ENCODE measurements at regions not wholly inside any gene's neighbourhood (a gene's known extent, or its start where the extent isn't known, plus 50 kb on each side); places are given as distances from the start of the nearest gene placed in this dataset.

GRCh38 chr9:80720579-80720978 lies 968.8 kb downstream of the TLE1 start:
- Mint-ChIP-seq H3K4me3 (no peak overlapping the region), H3K27ac (ENCODE audit: low read depth) (no peak overlapping the region), H3K36me3 (ENCODE audit: insufficient read depth) (no peaks in the 10 kb centered on the region), H3K9me3 (peaks cover 23% of the 10 kb centered on the region), H3K4me1 (no peaks in the 10 kb centered on the region), H3K27me3 (no peaks in the 10 kb centered on the region)
- DNase-seq (ENCODE audit: low spot score in 2 of 2), result no peak
- ATAC-seq (replicated peaks; ENCODE audit: extremely low read depth, poor library complexity, severe bottlenecking), result no peak

- Mint-ChIP-seq H3K9me3 (peaks cover 42% of the 10 kb centered on the region), H3K27ac (ENCODE audit: low read depth) (no peak overlapping the region), H3K27me3 (no peaks in the 10 kb centered on the region), H3K36me3 (ENCODE audit: insufficient read depth) (peaks cover 1% of the 10 kb centered on the region), H3K4me1 (no peaks in the 10 kb centered on the region), H3K4me3 (no peak overlapping the region)
- DNase-seq (ENCODE audit: low spot score in 2 of 2), result no peak
- ATAC-seq (replicated peaks; ENCODE audit: extremely low read depth, poor library complexity, severe bottlenecking), result no peak
Observed at GRCh38 chr9:80707120-80707519, 982.2 kb downstream of the TLE1 start.

GRCh38 chr9:80701061-80701460 lies 988.3 kb downstream of the TLE1 start:
- H3K27me3 Mint-ChIP-seq, result no peaks in the 10 kb centered on the region
- DNase-seq (ENCODE audit: low spot score in 2 of 2) (no peak), ATAC-seq (replicated peaks; ENCODE audit: extremely low read depth, poor library complexity, severe bottlenecking) (no peak)
- H3K4me1 Mint-ChIP-seq, result no peaks in the 10 kb centered on the region
- H3K4me3 Mint-ChIP-seq, result no peak overlapping the region
- no peak overlapping the region for H3K27ac Mint-ChIP-seq (ENCODE audit: low read depth)
- peaks cover 26% of the 10 kb centered on the region for H3K9me3 Mint-ChIP-seq
- H3K36me3 Mint-ChIP-seq (ENCODE audit: insufficient read depth), result peaks cover 2% of the 10 kb centered on the region

- Mint-ChIP-seq H3K4me1 (no peaks in the 10 kb centered on the region), H3K9me3 (peaks cover 28% of the 10 kb centered on the region), H3K4me3 (no peak overlapping the region), H3K27ac (ENCODE audit: low read depth) (no peak overlapping the region), H3K27me3 (no peaks in the 10 kb centered on the region), H3K36me3 (ENCODE audit: insufficient read depth) (peaks cover 2% of the 10 kb centered on the region)
- no peak for DNase-seq (ENCODE audit: low spot score in 2 of 2)
- no peak for ATAC-seq (replicated peaks; ENCODE audit: extremely low read depth, poor library complexity, severe bottlenecking)
Observed at GRCh38 chr9:80699511-80699998, 989.8 kb downstream of the TLE1 start.

DNA sequence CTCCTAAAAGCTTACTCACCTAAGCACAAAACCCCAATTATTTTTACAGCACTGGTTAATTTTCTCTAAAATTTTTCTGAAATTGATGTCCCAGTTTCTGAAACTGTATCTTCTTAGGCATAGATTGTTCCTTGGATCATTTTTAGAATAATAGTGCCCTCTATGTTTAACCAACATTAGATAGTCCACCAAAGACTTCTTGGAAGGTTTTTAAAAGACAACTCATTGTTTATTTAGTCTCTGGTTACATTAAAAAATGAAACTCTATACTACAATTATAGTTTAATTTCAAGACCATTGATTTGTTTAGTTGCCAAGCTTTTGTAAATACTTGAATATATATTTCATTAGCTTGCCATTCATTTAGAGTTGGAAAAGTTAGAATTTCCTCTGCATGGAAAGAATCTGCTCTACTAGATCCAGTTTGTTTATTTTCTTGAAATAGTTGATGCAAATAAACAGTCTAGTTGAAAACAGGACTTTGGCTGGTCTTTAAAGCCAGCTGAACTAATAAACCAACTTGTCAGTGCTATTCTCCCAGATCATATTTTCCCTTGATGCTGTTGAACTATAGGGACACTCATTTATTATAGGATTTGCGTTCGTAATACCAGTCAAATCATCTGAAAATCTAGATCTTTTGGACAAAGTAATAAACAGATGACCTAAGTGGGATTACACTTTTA lies 990.5 kb downstream of the TLE1 start:
- Mint-ChIP-seq H3K4me1 (no peaks in the 10 kb centered on the region), H3K27ac (ENCODE audit: low read depth) (no peak overlapping the region), H3K4me3 (no peak overlapping the region), H3K9me3 (peaks cover 33% of the 10 kb centered on the region), H3K36me3 (ENCODE audit: insufficient read depth) (peaks cover 2% of the 10 kb centered on the region), H3K27me3 (no peaks in the 10 kb centered on the region)
- DNase-seq (ENCODE audit: low spot score in 2 of 2) (no peak), ATAC-seq (replicated peaks; ENCODE audit: extremely low read depth, poor library complexity, severe bottlenecking) (no peak)

- no peak overlapping the region for H3K27ac Mint-ChIP-seq (ENCODE audit: low read depth)
- no peak overlapping the region for H3K4me3 Mint-ChIP-seq
Observed at GRCh38 chr9:80692751-80693150, 996.6 kb downstream of the TLE1 start.

DNA sequence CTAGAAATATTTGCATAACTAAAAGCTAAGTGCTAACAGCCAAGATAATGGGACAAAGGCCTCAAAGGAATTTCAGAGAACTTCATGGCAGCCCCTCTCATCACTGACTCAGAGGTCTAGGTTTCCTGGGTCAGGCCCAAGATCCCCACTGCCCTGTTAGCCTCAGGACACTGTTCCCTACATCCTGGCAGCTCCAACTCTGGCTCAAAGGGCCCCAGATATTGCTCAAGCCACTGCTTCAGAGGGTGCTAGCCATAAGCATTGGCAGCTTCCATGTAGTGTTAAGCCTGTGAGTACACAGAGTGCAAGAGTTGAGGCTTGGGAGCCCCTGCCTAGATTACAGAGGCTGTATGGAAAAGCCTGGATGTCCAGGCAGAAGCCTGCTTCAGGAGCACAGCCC lies 998.1 kb downstream of the TLE1 start:
- ATAC-seq (replicated peaks; ENCODE audit: extremely low read depth, poor library complexity, severe bottlenecking) (no peak), DNase-seq (ENCODE audit: low spot score in 2 of 2) (no peak)
- H3K27me3 Mint-ChIP-seq, result no peaks in the 10 kb centered on the region
- H3K4me1 Mint-ChIP-seq, result no peaks in the 10 kb centered on the region
- H3K4me3 Mint-ChIP-seq, result no peak overlapping the region
- peaks cover 30% of the 10 kb centered on the region for H3K9me3 Mint-ChIP-seq
- H3K27ac Mint-ChIP-seq (ENCODE audit: low read depth), result no peak overlapping the region
- H3K36me3 Mint-ChIP-seq (ENCODE audit: insufficient read depth), result no peaks in the 10 kb centered on the region

More at GRCh38 chr9:80692751-80693150, 996.6 kb downstream of the TLE1 start:
- H3K27me3 Mint-ChIP-seq, result no peaks in the 10 kb centered on the region
- H3K9me3 Mint-ChIP-seq, result peaks cover 32% of the 10 kb centered on the region
- no peaks in the 10 kb centered on the region for H3K36me3 Mint-ChIP-seq (ENCODE audit: insufficient read depth)
- ATAC-seq (replicated peaks; ENCODE audit: extremely low read depth, poor library complexity, severe bottlenecking), result no peak
- DNase-seq (ENCODE audit: low spot score in 2 of 2), result no peak
- H3K4me1 Mint-ChIP-seq, result no peaks in the 10 kb centered on the region

- Mint-ChIP-seq H3K4me1 (no peaks in the 10 kb centered on the region), H3K27ac (ENCODE audit: low read depth) (no peak overlapping the region), H3K9me3 (peaks cover 30% of the 10 kb centered on the region), H3K36me3 (ENCODE audit: insufficient read depth) (no peaks in the 10 kb centered on the region), H3K27me3 (no peaks in the 10 kb centered on the region), H3K4me3 (no peak overlapping the region)
- no peak for ATAC-seq (replicated peaks; ENCODE audit: extremely low read depth, poor library complexity, severe bottlenecking)
- DNase-seq (ENCODE audit: low spot score in 2 of 2), result no peak
Observed at GRCh38 chr9:80690349-80690939, 998.9 kb downstream of the TLE1 start.

DNA sequence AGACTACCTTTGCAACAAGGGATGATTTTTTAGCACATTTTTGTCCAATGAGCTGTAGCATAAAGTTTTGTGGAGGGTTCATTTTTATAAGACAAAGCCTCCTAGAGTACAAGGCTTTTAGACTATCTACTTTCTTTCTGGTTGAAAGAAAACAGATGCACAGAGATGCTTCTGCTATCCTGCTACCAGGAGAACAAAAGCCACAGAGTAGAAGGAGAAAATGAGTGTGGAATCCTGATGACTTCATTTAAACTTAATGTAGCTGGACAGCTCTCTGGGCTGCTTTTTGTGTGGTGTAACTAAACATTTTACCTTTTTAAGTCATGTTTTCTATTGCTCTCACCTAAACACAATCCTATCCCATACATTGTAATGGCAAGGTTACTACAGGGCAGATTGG lies 1009.4 kb downstream of the TLE1 start:
- H3K4me1 Mint-ChIP-seq, result no peaks in the 10 kb centered on the region

GRCh38 chr9:80678906-80679305 lies 1010.4 kb downstream of the TLE1 start:
- no peak for ATAC-seq (replicated peaks; ENCODE audit: extremely low read depth, poor library complexity, severe bottlenecking)
- Mint-ChIP-seq H3K9me3 (peaks cover 11% of the 10 kb centered on the region), H3K36me3 (ENCODE audit: insufficient read depth) (no peaks in the 10 kb centered on the region), H3K4me3 (no peak overlapping the region), H3K27me3 (no peaks in the 10 kb centered on the region), H3K4me1 (no peaks in the 10 kb centered on the region), H3K27ac (ENCODE audit: low read depth) (no peak overlapping the region)
- DNase-seq (ENCODE audit: low spot score in 2 of 2), result no peak

More for the DNA sequence above, 1009.4 kb downstream of the TLE1 start:
- Mint-ChIP-seq H3K9me3 (peaks cover 6% of the 10 kb centered on the region), H3K27me3 (no peaks in the 10 kb centered on the region), H3K27ac (ENCODE audit: low read depth) (no peak overlapping the region), H3K36me3 (ENCODE audit: insufficient read depth) (no peaks in the 10 kb centered on the region), H3K4me3 (no peak overlapping the region)
- DNase-seq (ENCODE audit: low spot score in 2 of 2), result no peak
- ATAC-seq (replicated peaks; ENCODE audit: extremely low read depth, poor library complexity, severe bottlenecking), result no peak

DNA sequence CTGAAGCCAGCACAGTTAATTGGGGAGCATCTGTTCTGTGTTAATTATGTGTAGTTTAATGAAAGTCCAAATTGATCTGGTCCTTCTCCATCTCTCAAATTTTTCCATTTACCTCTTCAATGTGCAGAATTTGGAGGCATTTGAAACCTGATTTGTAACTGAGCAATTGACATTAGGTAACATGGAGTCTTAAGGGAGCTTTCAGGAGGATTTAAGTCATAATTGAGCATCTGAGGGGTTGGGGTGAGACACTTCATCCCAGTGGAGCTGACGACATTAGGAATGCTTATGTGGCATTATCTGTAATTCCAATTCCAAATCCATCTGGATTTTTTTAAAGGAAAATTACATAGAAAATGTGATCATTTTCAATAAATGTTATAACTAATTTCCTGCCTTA lies 1015.9 kb downstream of the TLE1 start:
- peaks cover 8% of the 10 kb centered on the region for H3K9me3 Mint-ChIP-seq
- DNase-seq (ENCODE audit: low spot score in 2 of 2) (no peak), ATAC-seq (replicated peaks; ENCODE audit: extremely low read depth, poor library complexity, severe bottlenecking) (no peak)
- no peaks in the 10 kb centered on the region for H3K4me1 Mint-ChIP-seq
- H3K27me3 Mint-ChIP-seq, result no peaks in the 10 kb centered on the region
- no peak overlapping the region for H3K4me3 Mint-ChIP-seq
- H3K36me3 Mint-ChIP-seq (ENCODE audit: insufficient read depth), result no peaks in the 10 kb centered on the region
- no peak overlapping the region for H3K27ac Mint-ChIP-seq (ENCODE audit: low read depth)

- ATAC-seq (replicated peaks; ENCODE audit: extremely low read depth, poor library complexity, severe bottlenecking), result no peak
- H3K4me1 Mint-ChIP-seq, result no peaks in the 10 kb centered on the region
- H3K36me3 Mint-ChIP-seq (ENCODE audit: insufficient read depth), result no peaks in the 10 kb centered on the region
- DNase-seq (ENCODE audit: low spot score in 2 of 2), result no peak
- no peaks in the 10 kb centered on the region for H3K27me3 Mint-ChIP-seq
- no peak overlapping the region for H3K27ac Mint-ChIP-seq (ENCODE audit: low read depth)
- peaks cover 26% of the 10 kb centered on the region for H3K9me3 Mint-ChIP-seq
- H3K4me3 Mint-ChIP-seq, result no peak overlapping the region
Observed at GRCh38 chr9:80665479-80665878, 1023.9 kb downstream of the TLE1 start.

All from central memory CD8-positive, alpha-beta T cell (primary cell).